ENCODE measurements at regions not wholly inside any gene's neighbourhood (a gene's known extent, or its start where the extent isn't known, plus 50 kb on each side); places are given as distances from the start of the nearest gene placed in this dataset.

GRCh38 chr20:61025536-61025935 lies 226.5 kb upstream of the CDH4 start:
- TF ChIP-seq PRDM10 (tag by site-specific recombination; IDR thresholded peaks at IDR 0.05) (no peak), ZNF140 (tag by site-specific recombination; IDR thresholded peaks at IDR 0.05) (no peak), ZNF449 (tag by site-specific recombination; IDR thresholded peaks at IDR 0.05) (no peak), ZSCAN16 (tag by site-specific recombination; IDR thresholded peaks at IDR 0.05) (no peak), ZNF514 (tag by site-specific recombination; IDR thresholded peaks at IDR 0.05) (no peak), ZBTB6 (tag by site-specific recombination; IDR thresholded peaks at IDR 0.05) (no peak), MYNN (tag by site-specific recombination; IDR thresholded peaks at IDR 0.05; ENCODE audit: borderline replicate concordance) (no peak), CTCF (tag by site-specific recombination; IDR thresholded peaks at IDR 0.05) (no peak), MZF1 (tag by site-specific recombination; IDR thresholded peaks at IDR 0.05; ENCODE audit: borderline replicate concordance) (no peak), ZNF639 (tag by site-specific recombination; IDR thresholded peaks at IDR 0.05) (no peak), ZNF133 (tag by site-specific recombination; IDR thresholded peaks at IDR 0.05) (no peak)

All from HEK293 (cell line).